HCT116 (cell line): ENCODE measurements at regions not wholly inside any gene's neighbourhood (a gene's known extent, or its start where the extent isn't known, plus 50 kb on each side); places are given as distances from the start of the nearest gene placed in this dataset.

Source experiments
- ATAC-seq: fragments of 200-7000 bp; cut with Tn5 transposase; 2 replicates; pipeline ENCODE4 v1.9.1; 2020; ENCODE audit warnings: mild to moderate bottlenecking, moderate library complexity
- BruUV-seq: library from RNA; stranded (reverse); fragments of 400-500 nt; replicated peaks from 2 replicates; lab custom pipeline; 2021; lab: Mats Ljungman, UMichigan
- CTCF ChIA-PET: fragments of 300-600 bp; sonication (Branson Sonifier 250); formaldehyde crosslinking; loops from one replicate; lab custom pipeline; 2021; ENCODE audit warnings: antibody characterized with exemption; lab: Charles Lee
- POLR2A ChIA-PET: fragments of 300-600, 350-600 bp; sonication (Branson Sonifier 250); formaldehyde crosslinking; loops from one replicate; lab custom pipeline; 2021; ENCODE audit warnings: antibody characterized with exemption; lab: Charles Lee
- RAD21 ChIA-PET, 2 experiments: fragments of 300-600 bp; sonication (Branson Sonifier 250); formaldehyde crosslinking; loops; one replicate each; lab custom pipeline; 2023; ENCODE audit warnings: low total read pairs in 2 of 2; ENCODE audit not compliant: uncharacterized antibody in 2 of 2, unreplicated experiment in 2 of 2, low non-redundant PET in 1 of 2; lab: Charles Lee
- DNase-seq: peaks from one replicate; pipeline ENCODE4 v3.0.0-alpha.2; 2010; ENCODE audit warnings: low read depth, low spot score
- H2AFZ ChIP-seq: fragments of 200-600 bp; shearing (Covaris generic), sonication (generic); 2 replicates; pipeline ENCODE4 v1.6.1; 2017; ENCODE audit warnings: low read depth, mixed run types, mixed read lengths, antibody characterized with exemption, low read length; ENCODE audit not compliant: poor library complexity, severe bottlenecking
- H3K27ac ChIP-seq: 2 replicates; pipeline ENCODE4 v1.5.1; 2012; ENCODE audit warnings: low read depth, low read length
- H3K27me3 ChIP-seq: fragments of 200-600 bp; sonication (generic); 2 replicates; pipeline ENCODE4 v1.6.1; 2016; ENCODE audit warnings: mixed run types, low read length, mixed read lengths; ENCODE audit not compliant: insufficient read depth
- H3K36me3 ChIP-seq, 2 experiments: fragments of 200-500 bp in 1 of 2; fragments of 200-600 bp in 1 of 2; sonication (Bioruptor generic) in 1 of 2; sonication (generic) in 1 of 2; 2 replicates each; pipeline versions ENCODE4 v1.5.1 to v1.6.1; 2014 to 2016; ENCODE audit warnings: low read length in 2 of 2, inconsistent platforms in 1 of 2, mixed read lengths in 1 of 2, mixed run types in 1 of 2; ENCODE audit not compliant: insufficient read depth in 2 of 2, control insufficient read depth in 1 of 2
- H3K4me1 ChIP-seq, 2 experiments: fragments of 200-600 bp in 1 of 2; sonication (generic) in 1 of 2; 2 replicates each; pipeline versions ENCODE4 v1.5.1 to v1.6.1; 2012 to 2017; ENCODE audit warnings: low read length in 2 of 2, inconsistent platforms in 1 of 2, mild to moderate bottlenecking in 1 of 2, mixed read lengths in 1 of 2, mixed run types in 1 of 2, moderate library complexity in 1 of 2; ENCODE audit not compliant: insufficient read depth in 2 of 2, control insufficient read depth in 1 of 2
- H3K4me2 ChIP-seq: fragments of 200-600 bp; sonication (generic); 2 replicates; pipeline ENCODE4 v1.6.1; 2017; ENCODE audit warnings: mixed run types, low read length, mixed read lengths
- H3K4me3 ChIP-seq, 2 experiments: fragments of 200-600 bp in 1 of 2; sonication (generic) in 1 of 2; replicated peaks in 1 of 2; 2 replicates each; pipeline ENCODE4 v1.5.1; 2011 to 2016; ENCODE audit warnings: low read length in 2 of 2, control low read depth in 1 of 2, low read depth in 1 of 2, mild to moderate bottlenecking in 1 of 2, mixed read lengths in 1 of 2, mixed run types in 1 of 2
- H3K79me2 ChIP-seq: fragments of 200-600 bp; sonication (generic); 2 replicates; pipeline ENCODE4 v1.6.1; 2017; ENCODE audit warnings: mild to moderate bottlenecking, mixed run types, low read length, moderate library complexity, mixed read lengths; ENCODE audit not compliant: insufficient read depth
- H3K9ac ChIP-seq: fragments of 200-600 bp; sonication (generic); 2 replicates; pipeline ENCODE4 v1.6.1; 2016; ENCODE audit warnings: low read length, mixed read lengths
- H3K9me2 ChIP-seq: fragments of 200-600 bp; sonication (generic), shearing (Covaris generic); 2 replicates; pipeline ENCODE4 v1.6.1; 2017; ENCODE audit warnings: mixed run types, mild to moderate bottlenecking, moderate library complexity; ENCODE audit not compliant: insufficient read depth
- H3K9me3 ChIP-seq, 2 experiments: fragments of 200-500 bp in 1 of 2; fragments of 200-600 bp in 1 of 2; sonication (Bioruptor generic) in 1 of 2; sonication (generic) in 1 of 2; 2 replicates each; pipeline ENCODE4 v1.6.1; 2014 to 2017; ENCODE audit warnings: low read length in 2 of 2, mixed read lengths in 2 of 2, inconsistent platforms in 1 of 2, low read depth in 1 of 2, mild to moderate bottlenecking in 1 of 2, mixed run types in 1 of 2, moderate library complexity in 1 of 2; ENCODE audit not compliant: control insufficient read depth in 1 of 2, insufficient read depth in 1 of 2
- H4K20me1 ChIP-seq: fragments of 200-600 bp; sonication (generic), shearing (Covaris generic); 2 replicates; pipeline ENCODE4 v1.6.1; 2017; ENCODE audit warnings: mixed run types, mild to moderate bottlenecking, moderate library complexity; ENCODE audit not compliant: insufficient read depth
- CEBPB ChIP-seq: IDR thresholded peaks from 2 replicates; pipeline ENCODE4 v1.6.1; 2012; ENCODE audit warnings: low read depth
- CTCF ChIP-seq, 3 experiments: fragments of 200-600 bp in 1 of 3; sonication (generic) in 1 of 3; IDR thresholded peaks in 2 of 3; conservative IDR thresholded peaks in 1 of 3; 2 replicates each; pipeline ENCODE4 v1.5.1; 2012 to 2017; ENCODE audit warnings: low read depth in 2 of 3, low read length in 2 of 3, antibody characterized with exemption in 1 of 3, borderline replicate concordance in 1 of 3, control low read depth in 1 of 3, mild to moderate bottlenecking in 1 of 3, mixed read lengths in 1 of 3, mixed run types in 1 of 3, moderate library complexity in 1 of 3; ENCODE audit not compliant: insufficient read depth in 1 of 3
- ELF1 ChIP-seq: IDR thresholded peaks from 2 replicates; pipeline ENCODE4 v1.6.1; 2012; ENCODE audit warnings: low read depth, borderline replicate concordance
- EZH2phosphoT487 ChIP-seq: fragments of 200-600 bp; IDR thresholded peaks from 2 replicates; pipeline ENCODE4 v1.6.1; 2018; ENCODE audit warnings: antibody characterized with exemption, borderline replicate concordance
- JUND ChIP-seq: IDR thresholded peaks from 2 replicates; pipeline ENCODE4 v1.6.1; 2012
- MAX ChIP-seq: IDR thresholded peaks from 2 replicates; pipeline ENCODE4 v1.6.1; 2012
- POLR2A ChIP-seq: IDR thresholded peaks from 2 replicates; pipeline ENCODE4 v1.7.0; 2011; ENCODE audit warnings: borderline replicate concordance; ENCODE audit not compliant: insufficient read depth, insufficient read length; ENCODE audit errors: extremely low read depth
- POLR2AphosphoS5 ChIP-seq: IDR thresholded peaks from 2 replicates; pipeline ENCODE4 v1.6.1; 2011; ENCODE audit warnings: mild to moderate bottlenecking, low read depth, low read length, moderate library complexity
- RAD21 ChIP-seq: IDR thresholded peaks from 2 replicates; pipeline ENCODE4 v1.6.1; 2012; ENCODE audit warnings: low read depth, mild to moderate bottlenecking
- SP1 ChIP-seq: IDR thresholded peaks from 2 replicates; pipeline ENCODE4 v1.6.1; 2012; ENCODE audit warnings: low read depth
- YY1 ChIP-seq: IDR thresholded peaks from 2 replicates; pipeline ENCODE4 v1.6.1; 2011; ENCODE audit warnings: low read length, low read depth, moderate library complexity, mild to moderate bottlenecking; ENCODE audit not compliant: insufficient replicate concordance; ENCODE audit errors: extremely low read depth
- ZFX ChIP-seq: fragments of 450-650 bp; IDR thresholded peaks from 2 replicates; pipeline ENCODE4 v1.6.1; 2017
- ZNF274 ChIP-seq: fragments of 200-500 bp; sonication (Bioruptor generic); IDR thresholded peaks from 2 replicates; pipeline ENCODE4 v1.6.1; 2014; ENCODE audit warnings: mild to moderate bottlenecking, low read depth, low read length, inconsistent platforms
- intact Hi-C: fragments of 100-400 bp; cut with micrococcal nuclease; formaldehyde crosslinking; loops from 2 replicates; pipeline ENCODE4 v1.10.0; 2022
- TF ChIP-seq, protein P1 (sequence below): IDR thresholded peaks from 2 replicates; pipeline ENCODE4 v1.6.1; 2011; ENCODE audit warnings: mild to moderate bottlenecking, low read length, moderate library complexity; ENCODE audit not compliant: insufficient replicate concordance; ENCODE audit errors: extremely low read depth

- no peaks in the 10 kb centered on the region for H3K9me2 ChIP-seq
- RAD21 ChIA-PET, result no interaction called here
- POLR2A ChIA-PET, result no interaction called here
- ATAC-seq, result no peak
- H2AFZ ChIP-seq, result no peak overlapping the region
- CTCF ChIA-PET, result no interaction called here
- H3K9ac ChIP-seq, result no peak overlapping the region
- H4K20me1 ChIP-seq, result no peaks in the 10 kb centered on the region
- no peak for DNase-seq
- no TSS peak for BruUV-seq
- H3K36me3 ChIP-seq, result no peaks in the 10 kb centered on the region
- intact Hi-C loops, result no loop called here
- H3K79me2 ChIP-seq, result no peaks in the 10 kb centered on the region
- no peaks in the 10 kb centered on the region for H3K4me1 ChIP-seq
- no peak for TF ChIP-seq YY1
- TF ChIP-seq JUND, result no peak
- 0 out of 2 replicates have a peak, but pooled peaks cover 3% of the 10 kb centered on the region for H3K27me3 ChIP-seq
- H3K9me3 ChIP-seq, result no peaks in the 10 kb centered on the region
- H3K4me3 ChIP-seq, result no peak overlapping the region
- no peak overlapping the region for H3K27ac ChIP-seq
- no peak overlapping the region for H3K4me2 ChIP-seq
Observed at GRCh38 chr20:5470943-5471342, 139.9 kb downstream of the GPCPD1 start.

- Histone ChIP-seq H3K79me2 (no peaks in the 10 kb centered on the region), H3K9me3 (no peaks in the 10 kb centered on the region), H3K4me2 (no peak overlapping the region), H2AFZ (no peak overlapping the region), H4K20me1 (no peaks in the 10 kb centered on the region), H3K36me3 (no peaks in the 10 kb centered on the region), H3K4me1 (no peaks in the 10 kb centered on the region), H3K27ac (no peak overlapping the region), H3K27me3 (0 out of 2 replicates have a peak, but pooled peaks cover 7% of the 10 kb centered on the region), H3K9ac (no peak overlapping the region), H3K9me2 (no peaks in the 10 kb centered on the region), H3K4me3 (no peak overlapping the region)
- DNase-seq (no peak), ATAC-seq (no peak)
- BruUV-seq, result no TSS peak
- CTCF ChIA-PET, result no interaction called here
- intact Hi-C loops, result no loop called here
- POLR2A ChIA-PET, result no interaction called here
- RAD21 ChIA-PET, result no interaction called here
- TF ChIP-seq EZH2phosphoT487 (no peak), POLR2A (no peak), ELF1 (no peak), MAX (no peak), CEBPB (no peak), POLR2AphosphoS5 (no peak), CTCF (IDR thresholded peaks at IDR 0.05 in 2 of 3, conservative IDR thresholded peaks at IDR 0.05 in 1 of 3; ENCODE audit: borderline replicate concordance in 1 of 3, insufficient read depth in 1 of 3, low read depth in 2 of 3, low read length in 2 of 3) (no peak), ZNF274 (no peak), YY1 (no peak), JUND (no peak), RAD21 (no peak), SP1 (no peak), ZFX (no peak)
- TF ChIP-seq, protein P1, sequence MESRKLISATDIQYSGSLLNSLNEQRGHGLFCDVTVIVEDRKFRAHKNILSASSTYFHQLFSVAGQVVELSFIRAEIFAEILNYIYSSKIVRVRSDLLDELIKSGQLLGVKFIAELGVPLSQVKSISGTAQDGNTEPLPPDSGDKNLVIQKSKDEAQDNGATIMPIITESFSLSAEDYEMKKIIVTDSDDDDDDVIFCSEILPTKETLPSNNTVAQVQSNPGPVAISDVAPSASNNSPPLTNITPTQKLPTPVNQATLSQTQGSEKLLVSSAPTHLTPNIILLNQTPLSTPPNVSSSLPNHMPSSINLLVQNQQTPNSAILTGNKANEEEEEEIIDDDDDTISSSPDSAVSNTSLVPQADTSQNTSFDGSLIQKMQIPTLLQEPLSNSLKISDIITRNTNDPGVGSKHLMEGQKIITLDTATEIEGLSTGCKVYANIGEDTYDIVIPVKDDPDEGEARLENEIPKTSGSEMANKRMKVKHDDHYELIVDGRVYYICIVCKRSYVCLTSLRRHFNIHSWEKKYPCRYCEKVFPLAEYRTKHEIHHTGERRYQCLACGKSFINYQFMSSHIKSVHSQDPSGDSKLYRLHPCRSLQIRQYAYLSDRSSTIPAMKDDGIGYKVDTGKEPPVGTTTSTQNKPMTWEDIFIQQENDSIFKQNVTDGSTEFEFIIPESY, result no peak
Observed at GRCh38 chr20:5470458-5470857, 140.3 kb downstream of the GPCPD1 start.
